Sigmoid colon (tissue), 6 donors: ENCODE measurements at regions not wholly inside any gene's neighbourhood (a gene's known extent, or its start where the extent isn't known, plus 50 kb on each side); places are given as distances from the start of the nearest gene placed in this dataset.

Experiments
- DNase-seq: peaks from one replicate; pipeline ENCODE4 v3.0.0-alpha.2; 2019
- H3K27ac ChIP-seq, 4 donors: fragments of 200-600 bp; sonication (generic); one replicate each; pipeline ENCODE4 v1.5.1; 2016 to 2019; ENCODE audit warnings: mild to moderate bottlenecking in 1 of 4
- H3K27me3 ChIP-seq, 3 donors: fragments of 200-600 bp; sonication (generic); one replicate each; pipeline ENCODE4 v1.5.1; 2019; ENCODE audit warnings: mild to moderate bottlenecking in 1 of 3
- H3K36me3 ChIP-seq, 4 donors: fragments of 200-600 bp; sonication (generic); one replicate each; pipeline ENCODE4 v1.5.1; 2016 to 2019
- H3K4me1 ChIP-seq, 4 donors: fragments of 200-600 bp; sonication (generic); one replicate each; pipeline ENCODE4 v1.5.1; 2017 to 2019
- H3K4me3 ChIP-seq, 4 donors: fragments of 200-600 bp; sonication (generic); one replicate each; pipeline ENCODE4 v1.5.1; 2017 to 2019; ENCODE audit warnings: mild to moderate bottlenecking in 2 of 4, moderate library complexity in 1 of 4
- H3K9me3 ChIP-seq, 4 donors: fragments of 200-600 bp in 3 of 4; sonication (generic) in 3 of 4; one replicate each; pipeline versions ENCODE4 v1.5.1 to v1.6.1; 2013 to 2019
- CTCF ChIP-seq, 4 experiments: fragments of 450-650 bp in 3 of 4; fragments of 200-600 bp in 1 of 4; IDR thresholded peaks; one replicate each; pipeline ENCODE4 v1.5.1; 2016 to 2019; ENCODE audit warnings: antibody characterized with exemption in 4 of 4, mild to moderate bottlenecking in 3 of 4, moderate library complexity in 2 of 4
- EP300 ChIP-seq, 4 donors: sonication (generic); formaldehyde crosslinking; IDR thresholded peaks; one replicate each; pipeline ENCODE4 v1.6.1; 2017; ENCODE audit warnings: antibody characterized with exemption in 4 of 4
- POLR2A ChIP-seq, 2 donors: fragments of 450-650 bp; IDR thresholded peaks; one replicate each; pipeline ENCODE4 v1.6.1; 2016; ENCODE audit warnings: antibody characterized with exemption in 2 of 2, mild to moderate bottlenecking in 2 of 2, moderate library complexity in 2 of 2
- POLR2AphosphoS5 ChIP-seq, 4 donors: sonication (generic); formaldehyde crosslinking; IDR thresholded peaks; one replicate each; pipeline ENCODE4 v1.6.1; 2017; ENCODE audit warnings: antibody characterized with exemption in 4 of 4
- WGBS, 2 donors: extraction: QIAGEN DNeasy Blood & Tissue Kit; methylation state at CpG; one replicate each; pipeline ENCODE4 v1.1.7; 2013; 5-methylcytosine and 5-hydroxymethylcytosine counted together
- intact Hi-C: fragments of 100-400 bp; cut with DNase I; formaldehyde crosslinking; loops from one replicate; pipeline ENCODE4 v1.15.1; 2023
- donor health status: healthy with polysubstance abuse.
- donor health status: healthy.

- Histone ChIP-seq H3K27me3 (no peaks in the 10 kb centered on the region), H3K4me3 (no peak overlapping the region), H3K27ac (no peak overlapping the region), H3K36me3 (no peaks in the 10 kb centered on the region), H3K4me1 (no peaks in the 10 kb centered on the region), H3K9me3 (no peaks in the 10 kb centered on the region)
- 81 to 83% methylated on average over 2 of the region's 2 CpGs for WGBS, 2 donors
- intact Hi-C loops, result no loop called here
- no peak for TF ChIP-seq EP300 (IDR thresholded peaks at IDR 0.05)
- TF ChIP-seq CTCF (IDR thresholded peaks at IDR 0.05), result no peak
- TF ChIP-seq POLR2A (IDR thresholded peaks at IDR 0.05), result no peak
- TF ChIP-seq POLR2AphosphoS5 (IDR thresholded peaks at IDR 0.05), result no peak
- no peak for DNase-seq
Measured at GRCh38 chr6:68239034-68239433, 396.0 kb upstream of the ADGRB3 start.

- TF ChIP-seq EP300 (IDR thresholded peaks at IDR 0.05), result no peak
- TF ChIP-seq POLR2AphosphoS5 (IDR thresholded peaks at IDR 0.05), result no peak
- TF ChIP-seq POLR2A (IDR thresholded peaks at IDR 0.05), result no peak
- no peak for TF ChIP-seq CTCF (IDR thresholded peaks at IDR 0.05)
- intact Hi-C loops, result no loop called here
- Histone ChIP-seq H3K36me3 (no peaks in the 10 kb centered on the region), H3K27me3 (no peaks in the 10 kb centered on the region), H3K9me3 (no peaks in the 10 kb centered on the region), H3K4me3 (no peak overlapping the region), H3K4me1 (no peaks in the 10 kb centered on the region), H3K27ac (no peak overlapping the region)
- 10 to 39% methylated on average over 1 of the region's 1 CpG for WGBS, 2 donors
- no peak for DNase-seq
Measured at GRCh38 chr6:68238097-68238601, 396.9 kb upstream of the ADGRB3 start.

- Histone ChIP-seq H3K27ac (no peak overlapping the region), H3K27me3 (no peaks in the 10 kb centered on the region), H3K36me3 (no peaks in the 10 kb centered on the region), H3K9me3 (no peaks in the 10 kb centered on the region), H3K4me3 (no peak overlapping the region), H3K4me1 (no peaks in the 10 kb centered on the region)
- TF ChIP-seq EP300 (IDR thresholded peaks at IDR 0.05), result no peak
- no peak for TF ChIP-seq POLR2AphosphoS5 (IDR thresholded peaks at IDR 0.05)
- TF ChIP-seq POLR2A (IDR thresholded peaks at IDR 0.05), result no peak
- no peak for TF ChIP-seq CTCF (IDR thresholded peaks at IDR 0.05)
- DNase-seq, result no peak
- intact Hi-C loops, result no loop called here
- WGBS, 2 donors, result 66 to 91% methylated on average over 6 of the region's 6 CpGs
Measured at GRCh38 chr6:68237205-68237604, 397.9 kb upstream of the ADGRB3 start.

GRCh38 chr6:68235326-68235784 lies 399.7 kb upstream of the ADGRB3 start:
- 7 to 18% methylated on average over 1 of the region's 1 CpG for WGBS, 2 donors
- intact Hi-C loops, result no loop called here
- TF ChIP-seq EP300 (IDR thresholded peaks at IDR 0.05) (no peak), POLR2AphosphoS5 (IDR thresholded peaks at IDR 0.05) (no peak), CTCF (IDR thresholded peaks at IDR 0.05) (no peak), POLR2A (IDR thresholded peaks at IDR 0.05) (no peak)

GRCh38 chr6:68233623-68234022 lies 401.5 kb upstream of the ADGRB3 start:
- Histone ChIP-seq H3K36me3 (no peaks in the 10 kb centered on the region), H3K27ac (no peak overlapping the region), H3K9me3 (no peaks in the 10 kb centered on the region), H3K27me3 (no peaks in the 10 kb centered on the region), H3K4me3 (no peak overlapping the region), H3K4me1 (no peaks in the 10 kb centered on the region)
- intact Hi-C loops, result no loop called here
- TF ChIP-seq CTCF (IDR thresholded peaks at IDR 0.05) (no peak), POLR2AphosphoS5 (IDR thresholded peaks at IDR 0.05) (no peak), EP300 (IDR thresholded peaks at IDR 0.05) (no peak), POLR2A (IDR thresholded peaks at IDR 0.05) (no peak)
- no peak for DNase-seq
- WGBS, 2 donors, result 82 to 89% methylated on average over 2 of the region's 2 CpGs

More at GRCh38 chr6:68235326-68235784, 399.7 kb upstream of the ADGRB3 start:
- H3K27me3 ChIP-seq, result no peaks in the 10 kb centered on the region
- no peaks in the 10 kb centered on the region for H3K4me1 ChIP-seq
- H3K27ac ChIP-seq, result no peak overlapping the region
- DNase-seq, result no peak
- H3K36me3 ChIP-seq, result no peaks in the 10 kb centered on the region
- H3K9me3 ChIP-seq, result no peaks in the 10 kb centered on the region
- H3K4me3 ChIP-seq, result no peak overlapping the region
